Activated T-cell treated with anti-CD3 and anti-CD28 coated beads for 24 hours (primary cell): ENCODE measurements at regions not wholly inside any gene's neighbourhood (a gene's known extent, or its start where the extent isn't known, plus 50 kb on each side); places are given as distances from the start of the nearest gene placed in this dataset.

Source experiments
- DNase-seq: peaks from one replicate; pipeline ENCODE4 v3.0.0-alpha.2; 2020; ENCODE audit warnings: low read depth

DNA sequence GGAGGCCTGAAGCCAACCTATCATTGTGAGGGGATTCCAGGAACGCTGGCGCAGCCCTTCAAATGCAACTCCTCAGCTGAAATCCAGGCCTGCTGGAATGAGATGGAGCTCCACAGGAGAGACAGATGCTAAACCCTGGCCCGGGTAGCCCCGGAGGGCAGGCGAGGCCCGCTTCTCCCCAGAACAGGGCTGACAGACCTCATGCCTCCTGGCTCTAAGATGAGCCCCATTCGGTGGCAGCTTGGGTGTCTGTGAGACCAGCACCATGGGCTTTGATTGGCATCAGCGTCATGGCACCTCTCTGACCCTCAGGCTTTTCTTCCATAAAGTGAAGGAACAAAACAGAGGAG lies 382.2 kb downstream of the BCL11B start:
- no peak for DNase-seq

DNA sequence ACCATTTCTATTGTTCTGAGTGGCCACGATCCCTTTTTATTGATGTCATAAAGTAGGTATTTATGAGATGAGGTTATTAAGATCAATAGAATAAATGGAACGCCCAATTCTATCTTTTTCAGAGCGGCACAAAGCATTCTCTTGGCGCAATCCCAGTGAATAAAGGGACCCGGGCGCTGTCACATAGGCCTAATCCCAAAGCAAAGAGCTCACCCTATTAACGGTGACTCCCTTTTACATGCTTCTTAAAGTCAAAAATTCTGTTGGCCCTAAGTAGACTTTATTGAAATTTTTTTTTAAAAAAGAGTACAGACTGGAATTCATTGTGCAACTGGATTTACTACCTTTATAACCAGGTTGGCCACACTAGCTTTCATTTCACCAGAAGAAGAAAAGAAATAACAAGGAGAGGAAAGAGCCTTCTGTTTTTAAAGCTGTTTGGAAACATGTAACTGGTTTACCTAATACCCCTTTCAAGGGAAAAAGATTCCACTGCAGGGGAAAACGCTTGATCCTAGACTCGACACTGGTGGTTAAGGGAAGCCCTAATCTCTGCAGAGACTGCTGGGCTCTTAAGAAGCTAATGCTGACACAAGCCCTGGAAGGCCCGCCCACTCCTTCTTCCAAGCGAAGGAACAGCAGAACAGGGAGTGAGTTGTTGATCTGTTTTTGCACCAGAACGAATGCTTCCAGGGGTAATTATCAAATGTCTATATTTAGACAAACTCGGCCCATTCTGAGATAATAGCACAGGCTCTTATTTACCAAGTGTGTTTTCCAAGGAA lies 381.2 kb downstream of the BCL11B start:
- no peak for DNase-seq

DNA sequence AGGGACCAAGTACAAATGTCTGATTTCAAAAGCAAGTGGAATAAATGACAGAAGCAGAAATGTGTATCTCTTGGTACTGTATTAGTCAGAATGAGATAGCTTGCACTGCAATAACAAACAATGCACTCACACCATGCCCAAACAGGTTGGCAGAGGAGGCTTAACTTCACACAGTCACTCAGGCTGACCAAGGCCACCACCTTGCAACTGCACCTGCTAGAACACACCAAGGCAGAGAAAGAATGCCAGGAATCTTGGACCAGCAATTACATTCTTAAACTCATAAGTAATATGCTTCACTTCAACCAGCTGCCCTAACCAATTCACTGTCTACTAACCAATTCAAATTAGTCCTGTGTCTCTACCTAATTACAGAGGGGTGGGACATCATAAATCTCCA lies 378.3 kb downstream of the BCL11B start:
- no peak for DNase-seq

DNA sequence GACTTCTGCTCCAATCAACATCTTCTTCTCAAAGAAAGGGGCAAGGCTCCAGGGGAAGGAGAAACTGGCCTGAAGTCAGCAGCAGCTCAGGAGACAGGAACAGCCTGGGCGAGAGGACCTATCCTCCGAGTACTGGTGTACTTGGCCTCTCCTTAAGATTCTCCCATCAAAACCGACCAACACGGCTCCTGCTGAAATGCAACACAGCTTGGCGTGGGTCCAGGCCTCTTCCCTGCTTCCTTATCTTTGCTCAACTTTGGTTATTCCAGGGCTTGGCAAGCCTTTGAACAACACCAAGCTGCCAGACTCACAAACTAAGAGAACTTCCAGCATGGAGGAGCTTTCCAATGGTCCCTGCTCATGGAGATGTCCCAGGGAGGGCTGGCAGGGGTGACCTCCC lies 377.4 kb downstream of the BCL11B start:
- no peak for DNase-seq

DNA sequence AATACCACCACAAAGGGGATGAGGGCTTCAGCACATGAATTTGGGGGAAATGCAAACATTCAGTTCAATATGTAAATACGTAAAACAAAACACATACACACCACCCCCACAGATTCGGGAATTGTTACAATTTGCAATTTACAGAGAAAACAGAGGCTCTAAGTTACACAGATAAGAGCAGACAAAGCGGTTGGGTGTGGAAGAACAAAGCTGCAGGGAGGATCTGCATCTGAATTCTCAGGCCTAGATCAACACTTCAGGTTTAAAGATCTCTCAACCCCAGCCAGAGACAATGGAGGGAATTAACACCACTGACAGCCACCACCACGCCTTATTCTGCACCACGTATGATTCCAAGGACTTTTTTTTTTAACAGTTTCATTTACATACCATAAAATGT lies 375.5 kb downstream of the BCL11B start:
- no peak for DNase-seq

DNA sequence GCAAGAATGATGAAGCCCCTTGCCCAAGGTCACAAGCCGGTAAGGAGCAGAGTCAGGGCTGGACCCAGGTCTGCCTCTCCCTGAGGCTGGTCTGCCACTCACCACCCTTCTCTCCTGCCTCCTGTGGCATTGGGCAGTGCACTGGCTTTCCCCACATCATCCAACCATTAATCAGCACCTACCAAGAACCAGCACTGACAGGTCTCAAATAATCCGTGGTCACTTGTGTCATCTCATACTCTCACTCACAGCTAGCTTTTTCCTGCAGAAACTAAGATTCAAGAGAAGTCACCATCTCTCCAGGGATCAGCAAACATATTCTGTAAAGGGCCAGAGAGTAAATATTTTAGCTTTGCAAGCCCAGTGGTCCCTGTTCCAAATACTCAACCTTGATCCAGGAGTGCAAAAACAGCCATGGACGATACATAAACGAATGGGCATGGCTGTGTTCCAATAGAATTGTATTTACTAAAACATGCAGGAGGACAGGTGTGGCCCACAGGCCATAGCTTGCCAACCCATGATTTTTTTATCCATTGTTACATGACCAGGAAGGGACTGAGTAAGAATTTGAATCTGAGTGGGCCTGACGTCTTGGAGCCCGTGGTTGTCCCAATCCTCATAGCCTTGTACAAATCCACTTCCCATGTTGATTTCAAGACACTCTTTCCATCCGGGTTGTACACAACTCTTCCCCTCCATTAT lies 374.2 kb downstream of the BCL11B start:
- no peak for DNase-seq

DNA sequence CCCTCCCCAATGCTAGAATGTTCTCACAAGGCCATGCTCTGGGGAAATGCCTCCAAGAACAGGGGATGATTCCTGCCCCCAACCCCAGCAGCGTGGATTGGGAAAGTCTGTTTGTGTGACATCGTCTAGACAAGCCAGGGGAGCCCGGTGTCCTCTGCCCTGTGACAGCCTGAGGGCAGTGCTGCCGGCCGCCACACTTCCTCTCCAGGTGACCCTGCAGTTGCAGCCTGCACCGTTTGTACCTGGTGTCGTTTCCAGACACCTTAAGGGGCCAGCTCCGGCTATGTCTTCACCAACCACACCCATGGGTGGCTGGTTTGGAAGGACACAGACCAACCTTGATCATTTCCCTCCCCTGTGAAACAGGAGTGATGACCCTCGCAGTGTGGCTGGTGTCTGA lies 372.6 kb downstream of the BCL11B start:
- DNase-seq, result no peak

DNA sequence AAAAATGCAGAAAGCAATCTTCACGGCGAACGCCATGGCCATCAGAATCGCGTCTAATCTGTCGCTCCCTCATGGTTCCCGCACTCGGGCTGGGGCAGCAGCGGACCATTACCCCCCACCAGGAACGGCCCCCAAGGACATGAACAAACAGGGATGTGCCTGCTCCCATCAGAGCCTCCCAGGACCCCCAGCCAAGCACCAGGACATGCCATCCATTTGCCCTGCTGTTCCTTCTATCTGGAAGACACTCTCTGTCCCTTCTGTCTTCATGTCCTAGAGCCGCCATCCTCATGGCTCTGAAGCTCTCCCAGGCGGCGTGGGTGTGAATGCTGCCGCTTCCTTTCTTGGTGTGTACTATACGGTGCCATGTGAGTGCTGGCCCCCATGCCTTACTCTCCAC lies 371.8 kb downstream of the BCL11B start:
- DNase-seq, result no peak

DNA sequence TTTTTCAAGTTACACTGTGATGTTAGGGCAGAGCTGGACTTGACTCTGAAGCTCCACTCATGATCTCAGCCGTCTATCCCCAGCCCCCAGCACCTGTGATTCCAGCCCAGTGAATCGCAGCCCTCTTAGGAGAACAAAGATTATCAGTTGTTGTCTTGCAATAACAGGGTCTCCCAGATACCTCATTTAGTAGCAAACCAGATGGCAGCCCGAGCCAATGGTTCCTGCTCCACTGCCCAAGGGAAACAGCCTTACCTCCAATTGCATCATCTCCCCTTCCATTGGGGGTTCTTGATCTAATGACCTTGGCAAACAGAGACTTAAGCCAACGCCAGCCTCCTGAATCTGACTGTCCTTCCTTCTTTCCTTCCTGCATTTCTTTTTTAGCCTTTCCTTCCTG lies 371.2 kb downstream of the BCL11B start:
- DNase-seq, result no peak

DNA sequence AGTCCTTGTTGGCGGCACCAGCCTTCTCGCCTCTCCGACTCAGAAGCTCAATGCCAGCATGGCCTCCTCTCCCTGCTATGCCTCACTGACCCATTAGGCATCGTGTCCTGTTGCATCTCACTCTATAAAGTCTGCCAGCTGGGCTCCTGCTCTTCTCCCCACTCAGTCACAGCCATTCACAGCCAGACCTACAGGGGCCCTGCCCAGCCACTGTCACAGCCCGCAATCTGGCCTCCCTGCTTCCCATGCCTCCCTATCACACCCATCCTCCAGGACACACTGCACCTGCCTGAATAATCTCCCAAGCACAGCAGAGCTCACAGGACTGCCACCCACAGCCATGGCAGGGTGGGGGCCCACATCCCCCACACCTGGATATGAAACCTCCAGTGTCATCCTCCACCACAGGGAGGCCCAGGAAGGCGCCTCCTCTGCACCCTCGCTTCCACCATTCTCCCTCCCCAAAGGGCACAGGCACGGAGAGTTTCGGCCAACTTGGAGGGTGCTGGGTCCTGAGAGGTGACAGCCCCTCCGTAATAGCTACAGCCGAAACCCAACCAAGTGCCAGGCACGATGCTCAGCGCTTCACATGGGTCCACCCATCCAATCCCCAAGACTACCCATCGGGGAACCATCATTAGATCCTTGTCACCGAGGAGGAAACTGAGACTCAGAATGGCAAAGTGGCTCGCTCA lies 370.3 kb downstream of the BCL11B start:
- DNase-seq, result no peak

DNA sequence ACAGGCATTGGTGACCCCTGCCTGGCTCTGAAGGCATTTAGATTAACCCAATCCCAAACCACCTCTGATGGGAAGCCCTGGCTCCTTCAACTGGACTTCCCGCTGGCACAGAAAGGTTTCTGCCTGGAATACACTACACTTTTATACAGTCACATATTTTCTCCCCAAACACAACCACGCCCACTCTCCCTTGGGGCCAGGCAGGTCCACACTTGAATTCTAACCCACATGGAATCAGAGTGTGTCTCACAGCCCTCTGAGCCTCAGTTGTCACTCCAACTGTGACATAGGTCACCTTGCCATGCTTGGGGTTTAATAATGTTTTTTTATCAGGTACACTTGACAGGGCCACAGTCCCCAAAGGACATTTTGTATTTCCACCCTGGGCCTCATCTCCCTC lies 368.6 kb downstream of the BCL11B start:
- no peak for DNase-seq

DNA sequence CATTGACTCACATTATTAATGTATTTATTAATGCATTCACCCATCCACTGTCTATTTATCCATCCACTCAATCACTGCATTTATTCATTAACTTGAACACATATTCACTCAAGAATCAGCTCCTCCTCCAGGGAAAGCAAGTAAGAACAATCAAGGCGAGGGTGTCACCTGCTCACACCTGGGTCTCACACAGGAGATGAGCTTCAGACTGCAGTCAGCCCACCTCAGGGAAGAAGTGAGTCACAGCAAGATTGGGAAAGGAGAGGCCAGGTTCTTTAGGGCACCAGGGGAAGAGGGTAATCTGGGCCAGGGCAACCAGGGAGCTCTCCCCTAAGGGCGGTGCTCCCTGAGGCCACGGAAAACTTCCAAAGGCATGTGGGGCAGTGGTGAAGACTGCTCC lies 367.3 kb downstream of the BCL11B start:
- no peak for DNase-seq

DNA sequence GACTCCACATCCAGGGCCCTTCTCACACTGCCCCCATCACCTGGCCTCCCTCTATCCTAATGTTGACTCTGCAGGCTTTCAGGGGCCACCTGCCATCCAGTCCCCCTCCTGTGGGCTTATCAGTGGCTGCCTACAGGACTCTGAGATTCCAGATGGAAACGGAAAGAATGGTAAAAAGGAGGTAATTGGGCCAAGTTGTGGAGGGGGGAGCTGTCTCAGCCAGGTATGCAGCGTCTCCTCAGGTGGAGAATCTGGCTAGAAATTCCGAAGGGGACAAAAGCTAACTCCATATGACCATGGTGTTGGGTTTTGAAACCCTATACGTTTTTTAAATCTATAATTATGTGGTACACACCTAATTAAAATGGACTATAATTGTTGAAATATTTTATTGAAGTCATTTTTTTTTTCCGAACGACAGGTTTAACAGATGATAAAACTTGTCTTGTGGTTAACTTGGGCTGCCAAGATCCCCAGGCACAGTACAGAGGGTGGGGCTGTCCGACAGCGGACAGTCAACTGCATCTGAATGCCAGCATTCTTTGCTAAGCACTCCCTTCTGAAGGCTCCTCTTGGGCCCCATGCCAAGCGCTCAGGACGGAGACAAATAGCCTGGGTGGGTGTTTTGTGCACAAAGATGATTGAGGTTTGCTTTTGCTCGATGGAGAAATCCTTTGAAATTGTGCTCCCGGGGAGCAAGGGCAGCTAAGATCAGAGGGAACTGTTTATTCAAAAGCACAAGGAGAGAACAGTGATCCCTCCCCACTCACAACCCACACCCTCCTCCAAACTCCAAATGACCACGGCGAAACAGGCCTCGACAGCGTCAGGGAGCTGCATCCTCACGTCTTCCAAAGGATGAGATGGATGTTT lies 365.6 kb downstream of the BCL11B start:
- no peak for DNase-seq

DNA sequence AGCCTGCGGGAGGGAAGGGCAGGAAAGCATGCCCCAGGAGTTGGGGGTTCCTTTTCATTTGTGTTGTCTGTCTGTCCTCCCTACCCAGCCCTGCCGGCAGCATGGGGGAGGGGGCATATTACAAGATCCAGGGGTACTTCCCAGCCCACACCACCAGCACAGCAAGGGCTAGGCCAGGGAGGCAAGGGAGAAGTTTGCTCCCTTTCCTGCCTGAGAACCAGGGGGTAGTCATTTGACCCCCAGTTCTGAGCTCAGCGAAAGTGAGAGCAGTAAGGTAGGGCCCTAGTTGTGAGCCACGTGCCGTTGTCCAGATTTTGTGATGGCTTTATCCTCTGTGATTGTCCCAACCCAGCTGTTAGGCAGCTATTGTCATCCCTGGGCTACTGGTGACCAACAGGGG lies 364.7 kb downstream of the BCL11B start:
- no peak for DNase-seq

DNA sequence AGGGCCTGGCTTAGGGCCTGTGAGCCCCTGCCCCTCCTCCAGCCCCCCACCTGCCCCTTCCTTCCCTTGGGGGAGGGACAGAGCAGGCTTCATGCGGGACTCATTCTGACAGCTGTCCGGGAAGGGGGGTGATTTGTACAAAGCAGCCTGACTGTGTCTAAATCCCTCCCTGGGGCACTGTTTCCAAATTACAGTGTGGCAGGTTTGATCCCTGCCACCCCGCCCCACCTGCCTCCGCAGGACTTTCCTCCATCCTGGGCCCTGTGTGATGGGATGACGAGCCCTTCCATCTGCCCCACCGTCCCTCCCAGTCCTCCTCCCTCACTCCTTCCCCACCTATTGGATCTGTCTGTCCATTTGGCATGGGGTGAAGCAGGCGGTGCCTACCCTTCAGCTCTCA lies 363.9 kb downstream of the BCL11B start:
- DNase-seq, result no peak

DNA sequence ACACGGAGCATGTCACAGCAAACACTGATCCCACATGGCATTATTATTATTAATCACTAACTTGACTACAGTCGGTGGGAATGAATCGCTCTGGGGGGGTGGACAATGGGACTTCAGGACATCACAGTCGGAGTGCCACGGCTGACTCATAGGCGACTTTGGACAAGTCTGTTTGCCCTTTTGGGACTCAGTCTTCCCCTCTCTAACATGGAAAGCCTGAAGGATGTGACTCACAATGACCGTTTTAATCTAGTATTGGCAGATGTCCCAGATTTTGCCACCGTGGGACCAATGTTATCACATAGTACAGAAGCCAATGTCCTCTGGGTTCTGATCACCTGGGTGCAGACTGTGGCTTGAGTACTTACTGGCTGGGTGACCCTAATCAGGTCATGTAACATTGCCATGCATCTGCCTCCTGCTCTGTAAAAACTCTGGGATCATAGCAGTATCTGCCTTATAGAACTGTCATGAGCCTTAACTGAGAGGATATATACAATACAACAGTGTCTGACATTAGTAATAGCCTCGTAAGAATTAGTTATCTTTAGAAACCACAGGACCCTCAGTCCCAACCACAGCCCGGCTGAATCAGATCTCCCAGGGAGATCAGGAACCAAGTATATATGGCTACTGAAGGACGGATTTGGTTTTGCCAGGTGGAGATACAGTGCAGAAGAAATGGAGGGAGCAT lies 362.6 kb downstream of the BCL11B start:
- no peak for DNase-seq

DNA sequence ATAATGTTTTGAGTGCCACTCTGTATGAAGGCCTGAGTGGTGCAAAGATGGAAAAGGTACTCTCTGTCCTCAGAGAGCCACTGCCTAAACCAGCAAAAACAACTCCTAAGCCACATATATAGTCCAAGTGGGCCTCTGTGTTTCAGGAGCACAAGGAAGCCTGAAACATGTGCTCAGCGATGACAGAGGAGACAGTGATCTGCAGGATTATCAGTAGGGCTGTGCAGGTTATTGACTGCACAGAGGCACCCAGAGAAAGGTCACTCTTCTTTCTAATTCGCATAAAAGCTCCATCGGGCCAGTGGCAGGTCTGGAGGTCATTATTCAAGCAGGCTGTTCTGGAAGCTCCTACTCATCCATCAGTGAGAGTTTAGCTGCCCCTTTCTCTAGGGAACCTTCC lies 361.9 kb downstream of the BCL11B start:
- DNase-seq, result no peak

DNA sequence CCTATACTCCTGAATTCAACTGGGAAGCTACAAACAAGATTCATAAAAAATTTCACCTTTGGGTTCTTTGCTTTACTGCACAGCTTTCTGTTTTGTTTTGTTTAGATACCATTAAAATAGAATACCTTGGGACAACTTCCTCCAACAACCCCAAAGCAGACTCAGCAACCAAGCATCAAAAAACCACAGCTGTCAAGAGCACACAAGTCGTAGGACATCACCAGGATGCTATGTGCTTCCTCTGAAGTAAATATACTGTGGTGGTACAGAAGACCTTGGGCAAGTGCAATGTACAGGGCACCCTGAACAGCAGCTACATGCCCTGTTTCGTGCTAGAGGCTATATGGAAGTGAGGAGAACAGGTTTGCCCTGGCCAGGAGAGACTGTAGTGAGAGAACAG lies 359.3 kb downstream of the BCL11B start:
- no peak for DNase-seq

DNA sequence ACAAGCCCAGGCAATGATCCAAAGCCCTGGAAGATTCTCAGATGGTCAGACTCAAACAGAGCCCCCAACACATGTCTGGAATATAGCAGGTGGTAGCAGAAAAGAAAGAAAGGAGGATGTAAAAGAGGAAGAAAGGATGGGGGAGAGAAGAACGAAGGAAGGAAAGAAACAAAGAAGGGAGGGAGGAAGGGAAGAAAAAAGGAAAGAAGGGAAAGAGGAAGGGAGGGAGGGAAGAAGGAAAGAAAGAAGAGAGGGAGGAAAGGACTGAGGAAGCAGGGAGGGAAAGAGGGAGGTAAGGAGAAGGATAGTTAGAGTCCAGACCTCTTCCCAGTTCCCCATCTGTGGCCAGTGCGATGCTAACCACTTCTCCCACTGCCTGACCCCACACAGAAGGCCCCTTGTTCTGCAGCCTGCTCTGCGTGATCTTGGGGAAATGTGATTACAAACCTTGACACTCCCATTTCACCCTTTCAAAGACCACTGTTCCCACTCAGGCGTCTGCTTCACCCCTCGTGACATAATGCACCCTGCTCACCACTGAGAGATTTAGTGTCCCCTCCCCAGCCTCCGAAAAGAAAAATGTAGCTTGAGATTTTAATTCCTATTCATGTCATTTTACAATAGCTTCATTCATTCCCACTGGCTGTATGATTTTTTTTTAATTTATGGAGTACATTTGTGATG lies 357.9 kb downstream of the BCL11B start:
- DNase-seq, result no peak

DNA sequence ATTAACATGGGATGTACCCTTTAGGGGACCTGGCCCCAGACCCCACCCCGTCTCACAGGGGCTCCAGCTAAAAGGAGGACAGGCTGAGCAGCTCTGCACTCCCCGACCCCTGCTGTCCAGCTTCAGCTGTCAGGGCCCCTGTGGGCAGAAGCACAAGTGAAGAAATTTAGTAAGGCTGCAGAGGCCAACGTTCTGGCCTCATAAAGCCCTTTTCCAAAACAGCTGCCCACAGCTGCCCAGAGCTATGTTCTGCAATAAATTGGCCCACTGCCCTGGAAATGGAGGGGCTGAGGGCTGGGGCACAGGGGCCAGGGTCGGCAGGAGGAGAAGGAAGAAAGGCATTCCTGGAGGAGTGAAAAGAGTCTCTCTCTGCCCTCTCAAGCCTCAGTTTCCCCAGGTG lies 357.1 kb downstream of the BCL11B start:
- DNase-seq, result no peak

DNA sequence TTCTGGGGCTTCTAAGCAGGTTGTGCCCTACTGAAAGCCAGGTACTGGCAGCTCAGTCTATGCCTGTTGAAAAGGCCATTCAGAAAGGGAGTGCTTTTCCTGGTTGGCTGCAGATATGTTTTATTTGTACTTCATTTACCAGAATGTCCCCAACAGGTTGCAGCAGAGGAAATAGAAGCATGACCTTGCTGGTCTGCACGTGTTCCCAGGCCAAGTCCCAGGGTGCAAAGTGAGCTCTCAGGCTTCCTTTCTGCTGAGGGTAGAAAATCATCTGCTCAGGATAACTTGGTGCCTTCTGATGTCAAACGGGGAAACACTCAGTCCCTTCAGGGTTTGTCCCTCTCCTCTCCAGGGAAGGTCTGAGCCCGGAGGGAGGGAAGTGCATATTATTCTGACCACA lies 356.4 kb downstream of the BCL11B start:
- DNase-seq, result no peak
